HG02588 (cell line): ENCODE measurements at regions not wholly inside any gene's neighbourhood (a gene's known extent, or its start where the extent isn't known, plus 50 kb on each side); places are given as distances from the start of the nearest gene placed in this dataset.

Source experiments
- ATAC-seq: cut with Tn5 transposase; IDR thresholded peaks from one replicate; pipeline ENCODE4 v1.9.1; 2021; ENCODE audit warnings: mild to moderate bottlenecking, moderate library complexity; ENCODE audit not compliant: unreplicated experiment

DNA sequence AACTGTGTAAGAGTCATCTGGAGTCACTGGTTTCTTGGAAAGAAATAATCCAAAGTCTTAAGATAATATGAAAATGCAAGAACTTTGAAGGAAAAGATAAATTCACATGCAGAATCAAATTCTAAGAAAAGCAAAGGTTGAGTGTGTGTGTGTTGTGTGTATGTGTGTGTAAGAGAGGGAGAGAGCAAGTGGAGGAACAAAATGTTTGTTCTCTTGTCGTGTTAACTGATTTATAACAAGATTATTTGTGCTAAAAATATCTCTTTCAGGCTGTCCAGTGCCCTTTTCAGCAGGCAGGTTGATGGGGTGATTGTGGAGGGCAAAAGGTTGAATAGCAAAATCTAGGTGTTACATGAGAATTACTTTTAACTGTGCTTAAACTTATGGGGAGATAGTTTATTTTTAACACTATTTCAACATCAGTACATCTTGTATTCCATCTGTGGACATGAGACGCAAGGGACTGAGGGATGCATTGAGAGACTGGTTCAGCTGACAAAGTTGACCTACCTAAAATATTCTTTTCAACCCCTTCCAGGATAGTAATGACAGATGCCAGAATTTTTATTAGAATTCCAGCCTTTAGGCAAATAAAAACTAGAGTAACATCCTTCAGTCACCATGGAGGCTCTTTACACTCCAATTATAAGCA, 342.4 kb upstream of the CD180 start:
- no peak for ATAC-seq

DNA sequence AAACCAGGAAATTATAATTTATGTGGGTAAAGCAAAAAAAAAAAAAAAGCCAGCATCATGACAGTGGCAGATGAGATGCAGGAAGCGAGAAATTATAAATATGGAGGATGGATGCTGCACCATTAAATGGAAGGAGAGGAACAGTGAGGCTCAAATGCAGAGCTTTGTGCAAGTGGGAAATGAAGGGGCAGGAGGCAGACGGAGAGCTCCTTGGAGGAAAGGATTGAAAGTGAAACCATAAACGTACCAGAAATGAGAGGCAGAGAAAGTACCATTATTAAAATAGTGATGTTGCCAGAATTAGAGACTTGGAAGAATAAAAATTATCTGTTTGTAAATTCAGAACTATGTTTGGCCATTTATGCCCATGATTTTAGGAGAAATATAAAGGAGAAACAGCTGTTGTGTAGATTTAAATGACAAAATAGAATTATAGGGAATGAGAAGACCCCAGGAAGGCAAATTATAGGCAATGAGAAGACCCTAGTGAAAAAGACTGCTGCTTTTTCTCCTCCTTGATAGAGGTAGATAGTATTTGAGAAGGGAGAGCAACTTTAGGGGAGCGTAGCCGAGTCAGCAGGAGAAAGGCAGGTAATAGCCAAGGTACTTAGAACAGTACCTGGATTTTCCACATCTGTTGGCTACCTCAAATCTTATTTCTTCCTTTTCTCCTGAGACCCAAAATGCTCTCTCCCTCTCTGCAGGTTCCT, 341.0 kb upstream of the CD180 start:
- ATAC-seq, result no peak

GRCh38 chr5:67536866-67537265, 340.3 kb upstream of the CD180 start:
- no peak for ATAC-seq

- no peak for ATAC-seq
Observed at GRCh38 chr5:67530609-67531255, 334.1 kb upstream of the CD180 start.

DNA sequence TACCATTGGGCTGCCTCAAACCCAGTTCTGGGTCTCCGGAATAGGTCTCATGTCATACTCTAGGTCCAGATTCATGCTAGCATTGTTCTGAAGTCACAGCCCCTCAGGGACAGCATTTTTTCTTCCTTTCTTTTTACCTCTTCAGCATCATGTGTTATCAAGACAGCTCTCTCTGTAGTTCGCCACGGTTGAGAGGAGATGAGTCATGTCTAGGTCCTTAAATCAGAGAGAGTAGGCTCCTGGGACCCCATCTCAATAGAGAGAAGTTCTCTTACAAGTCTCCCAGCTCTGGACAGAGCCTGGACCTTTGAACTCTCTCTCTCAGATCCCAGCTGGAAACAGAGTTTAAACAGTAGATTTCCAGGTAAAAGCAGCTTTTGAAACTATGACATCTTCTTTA, 332.4 kb upstream of the CD180 start:
- no peak for ATAC-seq

- ATAC-seq, result no peak
Observed at GRCh38 chr5:67526793-67527192, 330.2 kb upstream of the CD180 start.

- no peak for ATAC-seq
Observed at GRCh38 chr5:67520161-67520908, 323.7 kb upstream of the CD180 start.

DNA sequence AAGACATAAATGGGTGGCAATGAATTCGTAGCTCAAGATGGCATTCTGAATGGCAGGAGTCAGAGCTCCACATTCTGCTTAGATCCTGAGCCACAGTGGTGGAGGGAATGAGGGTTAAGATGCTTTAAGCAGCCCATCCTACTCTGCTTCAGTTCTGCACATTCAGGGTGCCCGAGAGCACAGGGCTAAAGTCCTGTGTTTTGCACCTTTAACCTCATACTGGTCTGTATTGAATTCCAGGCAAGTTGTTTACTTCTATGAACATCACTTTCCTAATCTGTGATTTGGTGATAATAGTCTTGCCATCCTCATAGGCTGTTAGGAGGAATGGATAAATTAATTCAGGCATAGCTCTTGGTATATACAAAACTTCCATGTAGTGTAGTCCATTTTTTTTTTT, 321.6 kb upstream of the CD180 start:
- no peak for ATAC-seq

- no peak for ATAC-seq
Observed at GRCh38 chr5:67516948-67517565, 320.5 kb upstream of the CD180 start.

DNA sequence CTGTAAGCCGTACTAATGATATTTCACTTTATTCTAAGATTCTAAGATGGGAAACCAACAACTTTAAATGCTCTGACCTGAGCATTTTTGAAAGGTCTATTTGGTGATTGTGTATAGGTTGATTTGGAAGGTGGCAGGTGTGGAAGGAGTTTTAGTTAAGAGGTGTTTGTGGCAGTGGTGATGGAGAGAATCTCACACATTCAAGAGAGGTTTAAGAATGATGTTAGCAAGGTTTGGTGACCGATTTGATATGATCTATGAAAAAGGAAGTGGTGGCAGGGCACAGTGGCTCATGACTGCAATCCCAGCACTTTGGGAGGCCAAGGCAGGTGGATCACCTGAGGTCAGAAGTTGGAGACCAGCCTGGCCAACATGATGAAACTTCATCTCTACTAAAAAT, 319.2 kb upstream of the CD180 start:
- no peak for ATAC-seq

- ATAC-seq, result no peak
Observed at GRCh38 chr5:67515020-67515689, 318.6 kb upstream of the CD180 start.

DNA sequence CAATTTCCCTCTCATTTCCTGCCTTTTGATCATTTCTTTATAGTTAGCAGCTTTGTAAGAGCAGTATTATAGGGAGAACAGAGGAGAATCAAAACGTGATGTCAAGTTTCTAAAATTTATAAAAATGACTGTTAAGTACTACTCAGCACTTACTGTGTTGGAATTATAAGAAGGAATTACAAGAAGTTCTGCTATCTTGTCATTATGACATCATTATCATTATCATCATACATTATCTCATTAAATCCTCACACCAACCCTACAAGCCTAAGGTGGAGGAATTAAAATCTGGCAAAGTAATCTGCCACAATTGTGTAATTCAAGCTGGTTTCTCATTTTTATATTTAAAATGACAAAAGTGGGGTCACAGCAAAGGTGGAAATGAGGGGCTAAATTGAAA, 316.2 kb upstream of the CD180 start:
- no peak for ATAC-seq

GRCh38 chr5:67511911-67512310, 315.3 kb upstream of the CD180 start:
- no peak for ATAC-seq

DNA sequence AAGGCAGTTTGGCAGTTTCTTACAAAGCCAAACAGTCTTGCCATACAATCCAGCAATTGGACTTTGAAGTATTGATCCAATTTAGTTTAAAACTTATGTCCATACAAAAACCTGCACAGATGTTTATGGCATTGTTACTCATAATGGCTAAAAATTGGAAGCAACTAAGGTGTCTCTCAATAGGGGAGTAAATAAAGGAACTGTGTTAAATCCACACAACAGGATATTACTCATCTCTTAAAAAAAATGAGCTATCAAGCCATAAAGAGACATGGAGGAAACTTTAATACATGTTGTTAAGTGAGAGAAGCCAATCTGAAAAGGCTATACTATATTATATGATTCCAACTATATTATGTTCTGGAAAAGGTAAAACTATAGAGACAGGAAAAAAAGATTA, 313.6 kb upstream of the CD180 start:
- no peak for ATAC-seq

GRCh38 chr5:67509402-67510186, 313.0 kb upstream of the CD180 start:
- ATAC-seq, result no peak

DNA sequence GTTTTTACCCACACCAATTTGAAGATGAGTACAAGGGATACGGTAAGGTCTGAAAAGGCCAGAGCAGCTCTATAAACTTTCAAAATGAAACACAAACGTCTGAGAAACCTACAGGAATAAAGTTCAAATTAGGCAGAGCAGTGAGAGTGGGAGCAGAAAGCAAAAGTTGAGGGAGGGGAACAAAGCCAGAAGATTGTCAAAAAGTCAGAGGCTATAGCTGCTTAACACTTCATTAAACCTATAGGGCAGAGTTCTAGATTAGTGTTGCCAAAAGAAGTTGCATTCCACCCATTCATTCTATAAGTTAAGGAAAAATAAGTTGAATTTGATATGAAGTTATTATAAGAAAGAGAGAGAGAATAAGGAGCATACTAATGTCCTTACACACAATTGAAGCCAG, 309.6 kb upstream of the CD180 start:
- ATAC-seq, result no peak

DNA sequence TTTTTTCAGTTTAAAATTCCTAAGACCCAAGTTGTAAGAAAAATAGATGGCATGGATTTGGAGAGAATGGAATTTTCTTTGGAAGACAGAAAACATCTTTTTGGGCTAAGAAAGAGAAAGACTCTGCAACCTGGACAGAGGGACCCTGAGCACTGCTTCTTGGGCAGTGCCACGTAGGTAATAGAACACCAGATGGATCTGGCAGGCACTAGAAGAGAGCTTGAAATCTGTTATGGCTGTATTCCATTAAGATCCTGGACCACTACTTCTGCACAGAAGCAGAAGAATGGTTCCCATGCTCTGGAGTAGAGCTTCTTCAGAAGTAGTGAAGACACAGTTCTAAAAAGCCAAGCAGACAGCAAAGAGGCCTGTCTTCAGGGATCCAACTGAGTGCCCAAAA, 306.4 kb upstream of the CD180 start:
- no peak for ATAC-seq

- no peak for ATAC-seq
Observed at GRCh38 chr5:67496051-67496450, 299.5 kb upstream of the CD180 start.

DNA sequence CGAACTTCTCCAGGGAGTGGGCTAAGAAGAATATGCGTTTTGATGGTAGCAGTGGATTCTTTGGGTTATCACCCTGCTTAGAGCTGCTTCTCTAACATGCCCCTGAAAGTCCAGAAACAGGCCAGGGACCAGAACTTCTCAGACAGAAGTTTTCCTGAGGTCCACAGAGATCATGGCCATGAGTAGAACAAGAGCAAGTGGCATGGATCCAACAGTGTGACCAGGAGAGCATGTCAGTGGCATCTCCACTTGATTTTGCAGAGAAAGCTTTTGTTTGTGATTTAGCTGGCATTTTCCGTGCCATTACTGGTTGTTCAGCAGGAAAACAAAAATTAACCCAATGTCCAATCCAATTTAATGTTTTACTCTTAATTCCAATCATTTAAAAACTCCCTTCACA, 298.5 kb upstream of the CD180 start:
- ATAC-seq, result no peak
